ENCODE measurements at regions not wholly inside any gene's neighbourhood (a gene's known extent, or its start where the extent isn't known, plus 50 kb on each side); places are given as distances from the start of the nearest gene placed in this dataset.

GRCh38 chr2:38494394-38494793 is 108.3 kb downstream of the HNRNPLL start:
- TF ChIP-seq, protein P1, sequence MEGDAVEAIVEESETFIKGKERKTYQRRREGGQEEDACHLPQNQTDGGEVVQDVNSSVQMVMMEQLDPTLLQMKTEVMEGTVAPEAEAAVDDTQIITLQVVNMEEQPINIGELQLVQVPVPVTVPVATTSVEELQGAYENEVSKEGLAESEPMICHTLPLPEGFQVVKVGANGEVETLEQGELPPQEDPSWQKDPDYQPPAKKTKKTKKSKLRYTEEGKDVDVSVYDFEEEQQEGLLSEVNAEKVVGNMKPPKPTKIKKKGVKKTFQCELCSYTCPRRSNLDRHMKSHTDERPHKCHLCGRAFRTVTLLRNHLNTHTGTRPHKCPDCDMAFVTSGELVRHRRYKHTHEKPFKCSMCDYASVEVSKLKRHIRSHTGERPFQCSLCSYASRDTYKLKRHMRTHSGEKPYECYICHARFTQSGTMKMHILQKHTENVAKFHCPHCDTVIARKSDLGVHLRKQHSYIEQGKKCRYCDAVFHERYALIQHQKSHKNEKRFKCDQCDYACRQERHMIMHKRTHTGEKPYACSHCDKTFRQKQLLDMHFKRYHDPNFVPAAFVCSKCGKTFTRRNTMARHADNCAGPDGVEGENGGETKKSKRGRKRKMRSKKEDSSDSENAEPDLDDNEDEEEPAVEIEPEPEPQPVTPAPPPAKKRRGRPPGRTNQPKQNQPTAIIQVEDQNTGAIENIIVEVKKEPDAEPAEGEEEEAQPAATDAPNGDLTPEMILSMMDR (conservative IDR thresholded peaks at IDR 0.05; ENCODE audit: low read length), result no peak
- no peak for TF ChIP-seq EZH2phosphoT487 (IDR thresholded peaks at IDR 0.05; ENCODE audit: borderline replicate concordance, low read depth, low read length)

Measured in OCI-LY7 (cell line).